BLaER1 treated with 17β-estradiol and CSF1 and Interleukin-3, amounts not matched to agents 10 nM and 100 nM (cell line): ENCODE measurements at regions not wholly inside any gene's neighbourhood (a gene's known extent, or its start where the extent isn't known, plus 50 kb on each side); places are given as distances from the start of the nearest gene placed in this dataset.

Source experiments
- H3K27ac ChIP-seq, 11 experiments: shearing (Covaris generic); formaldehyde crosslinking; 2 replicates each; pipeline ENCODE4 v1.8.1; 2022
- H3K27me3 ChIP-seq, 11 experiments: shearing (Covaris generic); formaldehyde crosslinking; 2 replicates each; pipeline ENCODE4 v1.8.1; 2022
- H3K36me3 ChIP-seq, 11 experiments: shearing (Covaris generic); formaldehyde crosslinking; 2 replicates each; pipeline ENCODE4 v1.8.1; 2022
- H3K4me1 ChIP-seq, 10 experiments: shearing (Covaris generic); formaldehyde crosslinking; 2 replicates each; pipeline ENCODE4 v1.8.1; 2022
- H3K4me2 ChIP-seq, 11 experiments: shearing (Covaris generic); formaldehyde crosslinking; 2 replicates each; pipeline ENCODE4 v1.8.1; 2022
- H3K4me3 ChIP-seq, 10 experiments: shearing (Covaris generic); formaldehyde crosslinking; 2 replicates each; pipeline ENCODE4 v1.8.1; 2022
- H3K9ac ChIP-seq, 11 experiments: shearing (Covaris generic); formaldehyde crosslinking; 2 replicates each; pipeline ENCODE4 v1.8.1; 2022
- H3K9me3 ChIP-seq, 11 experiments: shearing (Covaris generic); formaldehyde crosslinking; replicated peaks in 1 of 11; 2 replicates each; pipeline ENCODE4 v1.8.1; 2022
- H4K20me1 ChIP-seq, 11 experiments: shearing (Covaris generic); formaldehyde crosslinking; 2 replicates each; pipeline ENCODE4 v1.8.1; 2022
- Cebpa-rat ChIP-seq, 11 experiments: shearing (Covaris generic); IDR thresholded peaks; 2 replicates each; pipeline ENCODE4 v1.8.1; 2022

GRCh38 chr9:16155878-16156277, 603.0 kb downstream of the CCDC171 start:
- H3K36me3 ChIP-seq = no peaks in the 10 kb centered on the region
- H3K4me1 ChIP-seq = peaks cover 0 to 10% (median 1%) of the 10 kb centered on the region in 10 experiments; a peak in 5 of 20 replicates
- peaks cover 0 to 7% (median 0%) of the 10 kb centered on the region in 11 experiments; a peak in 4 of 22 replicates for H3K27me3 ChIP-seq
- no peak overlapping the region for H3K4me3 ChIP-seq
- no peak for TF ChIP-seq Cebpa-rat (IDR thresholded peaks at IDR 0.05)
- no peak overlapping the region for H3K9ac ChIP-seq
- H4K20me1 ChIP-seq = no peaks in the 10 kb centered on the region
- H3K9me3 ChIP-seq = peaks cover 0 to 6% (median 0%) of the 10 kb centered on the region in 11 experiments; a peak in 2 of 22 replicates
- H3K27ac ChIP-seq = no peak overlapping the region
- H3K4me2 ChIP-seq = no peak overlapping the region

DNA sequence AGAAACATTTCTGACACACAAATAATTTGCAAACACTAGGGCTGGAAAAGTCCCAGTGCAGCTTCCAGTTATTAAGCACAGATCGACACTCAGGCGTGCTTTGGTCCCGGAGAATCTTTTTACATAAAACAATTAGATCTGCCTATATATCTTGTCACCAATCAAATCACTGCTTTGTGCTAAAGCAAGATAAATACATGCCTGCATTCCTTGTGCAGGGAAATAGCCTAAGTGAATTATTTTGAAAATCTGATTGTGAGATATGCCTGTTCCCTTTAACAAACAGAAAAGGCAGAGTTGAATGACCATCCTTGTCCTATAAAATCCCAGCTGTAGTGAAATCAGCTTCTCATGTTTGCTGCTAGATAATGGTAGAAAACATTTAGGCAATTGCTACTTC, 604.4 kb downstream of the CCDC171 start:
- no peak overlapping the region for H3K27ac ChIP-seq
- no peaks in the 10 kb centered on the region for H3K36me3 ChIP-seq
- no peak overlapping the region for H3K4me2 ChIP-seq
- H3K4me3 ChIP-seq = no peak overlapping the region
- peaks cover 0 to 7% (median 0%) of the 10 kb centered on the region in 11 experiments; a peak in 4 of 22 replicates for H3K27me3 ChIP-seq
- peaks cover 0 to 6% (median 0%) of the 10 kb centered on the region in 11 experiments; a peak in 2 of 22 replicates for H3K9me3 ChIP-seq
- no peak overlapping the region for H3K9ac ChIP-seq
- no peaks in the 10 kb centered on the region for H4K20me1 ChIP-seq
- H3K4me1 ChIP-seq = no peaks in the 10 kb centered on the region
- no peak for TF ChIP-seq Cebpa-rat (IDR thresholded peaks at IDR 0.05)

DNA sequence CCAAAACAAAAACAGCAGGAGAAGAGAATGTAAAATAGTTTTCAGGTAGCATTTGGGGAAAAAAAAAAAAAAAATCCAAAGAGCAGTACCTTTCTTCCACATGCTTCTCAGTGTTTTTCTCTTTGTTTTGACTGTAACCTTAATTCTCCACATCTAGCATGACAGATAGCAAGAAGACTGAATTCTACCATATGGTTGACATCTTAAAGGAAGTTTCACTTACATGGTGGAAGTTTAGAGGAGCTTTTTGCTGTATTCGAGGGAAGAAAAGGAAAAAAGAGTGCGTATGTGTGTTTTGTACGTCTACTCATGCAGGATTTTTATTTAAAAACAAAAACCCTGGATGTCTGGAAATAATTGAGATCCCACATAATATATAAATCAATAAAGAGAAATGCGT, 604.8 kb downstream of the CCDC171 start:
- H3K27ac ChIP-seq = no peak overlapping the region
- TF ChIP-seq Cebpa-rat (IDR thresholded peaks at IDR 0.05) = no peak
- no peak overlapping the region for H3K4me3 ChIP-seq
- no peak overlapping the region for H3K4me2 ChIP-seq
- peaks cover 0 to 7% (median 0%) of the 10 kb centered on the region in 11 experiments; a peak in 4 of 22 replicates for H3K27me3 ChIP-seq
- H3K9me3 ChIP-seq = peaks cover 0 to 6% (median 0%) of the 10 kb centered on the region in 11 experiments; a peak in 2 of 22 replicates
- no peaks in the 10 kb centered on the region for H4K20me1 ChIP-seq
- H3K4me1 ChIP-seq = no peaks in the 10 kb centered on the region
- H3K9ac ChIP-seq = no peak overlapping the region
- H3K36me3 ChIP-seq = no peaks in the 10 kb centered on the region

GRCh38 chr9:16158093-16158492, 605.2 kb downstream of the CCDC171 start:
- no peak overlapping the region for H3K9ac ChIP-seq
- H3K4me1 ChIP-seq = no peaks in the 10 kb centered on the region
- H3K36me3 ChIP-seq = no peaks in the 10 kb centered on the region
- H3K4me3 ChIP-seq = no peak overlapping the region
- H3K27me3 ChIP-seq = peaks cover 0 to 7% (median 0%) of the 10 kb centered on the region in 11 experiments; a peak in 4 of 22 replicates
- no peak overlapping the region for H3K27ac ChIP-seq
- no peaks in the 10 kb centered on the region for H4K20me1 ChIP-seq
- no peak for TF ChIP-seq Cebpa-rat (IDR thresholded peaks at IDR 0.05)
- no peak overlapping the region for H3K4me2 ChIP-seq
- peaks cover 0 to 6% (median 0%) of the 10 kb centered on the region in 11 experiments; a peak in 2 of 22 replicates for H3K9me3 ChIP-seq

DNA sequence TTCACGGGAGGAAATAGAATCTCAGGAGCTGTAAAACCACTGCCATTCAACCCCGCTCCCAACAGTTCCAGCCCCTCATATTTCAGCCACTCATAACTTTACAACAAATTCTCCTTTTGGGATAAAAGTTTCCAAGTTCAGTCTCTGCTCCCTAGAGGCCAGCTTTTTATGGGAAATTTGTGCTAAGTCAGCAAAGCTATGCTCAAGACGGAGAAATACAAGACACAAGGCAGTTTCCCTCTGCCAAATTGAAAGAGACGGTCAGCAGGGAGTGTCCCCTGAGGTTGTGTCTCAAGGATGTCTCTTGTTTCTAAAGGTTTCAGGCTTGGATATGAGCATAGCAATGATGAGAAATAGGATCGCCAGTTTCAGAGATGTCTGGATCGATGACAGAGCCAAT, 608.6 kb downstream of the CCDC171 start:
- TF ChIP-seq Cebpa-rat (IDR thresholded peaks at IDR 0.05) = no peak
- Histone ChIP-seq H3K9me3 (0 out of 22 replicates have a peak, but pooled peaks cover 0 to 2% (median 0%) of the 10 kb centered on the region in 11 experiments), H3K9ac (no peak overlapping the region), H3K4me1 (no peaks in the 10 kb centered on the region), H3K4me2 (no peak overlapping the region), H3K36me3 (no peaks in the 10 kb centered on the region), H3K27ac (no peak overlapping the region), H3K27me3 (no peaks in the 10 kb centered on the region), H3K4me3 (no peak overlapping the region), H4K20me1 (no peaks in the 10 kb centered on the region)

GRCh38 chr9:16170119-16170518, 617.3 kb downstream of the CCDC171 start:
- no peaks in the 10 kb centered on the region for H3K4me1 ChIP-seq
- no peak overlapping the region for H3K9ac ChIP-seq
- H3K27ac ChIP-seq = no peak overlapping the region
- no peak overlapping the region for H3K4me3 ChIP-seq
- no peaks in the 10 kb centered on the region for H3K9me3 ChIP-seq
- no peaks in the 10 kb centered on the region for H3K36me3 ChIP-seq
- no peaks in the 10 kb centered on the region for H4K20me1 ChIP-seq
- H3K4me2 ChIP-seq = no peak overlapping the region
- no peak for TF ChIP-seq Cebpa-rat (IDR thresholded peaks at IDR 0.05)
- H3K27me3 ChIP-seq = no peaks in the 10 kb centered on the region; a peak in 1 of 22 replicates

- no peaks in the 10 kb centered on the region for H3K4me1 ChIP-seq
- no peaks in the 10 kb centered on the region for H3K36me3 ChIP-seq
- no peak overlapping the region for H3K4me3 ChIP-seq
- H3K9ac ChIP-seq = no peak overlapping the region
- no peaks in the 10 kb centered on the region for H4K20me1 ChIP-seq
- no peak for TF ChIP-seq Cebpa-rat (IDR thresholded peaks at IDR 0.05)
- H3K27ac ChIP-seq = no peak overlapping the region
- H3K9me3 ChIP-seq = no peaks in the 10 kb centered on the region
- H3K4me2 ChIP-seq = no peak overlapping the region
- H3K27me3 ChIP-seq = no peaks in the 10 kb centered on the region; a peak in 1 of 22 replicates
Observed at GRCh38 chr9:16171911-16172310, 619.1 kb downstream of the CCDC171 start.

GRCh38 chr9:16172796-16173195, 620.0 kb downstream of the CCDC171 start:
- no peaks in the 10 kb centered on the region; a peak in 1 of 22 replicates for H3K27me3 ChIP-seq
- H3K27ac ChIP-seq = no peak overlapping the region
- H4K20me1 ChIP-seq = no peaks in the 10 kb centered on the region
- H3K4me1 ChIP-seq = no peaks in the 10 kb centered on the region
- H3K9me3 ChIP-seq = no peaks in the 10 kb centered on the region
- TF ChIP-seq Cebpa-rat (IDR thresholded peaks at IDR 0.05) = no peak
- no peak overlapping the region for H3K4me2 ChIP-seq
- no peak overlapping the region for H3K4me3 ChIP-seq
- H3K36me3 ChIP-seq = no peaks in the 10 kb centered on the region
- H3K9ac ChIP-seq = no peak overlapping the region

DNA sequence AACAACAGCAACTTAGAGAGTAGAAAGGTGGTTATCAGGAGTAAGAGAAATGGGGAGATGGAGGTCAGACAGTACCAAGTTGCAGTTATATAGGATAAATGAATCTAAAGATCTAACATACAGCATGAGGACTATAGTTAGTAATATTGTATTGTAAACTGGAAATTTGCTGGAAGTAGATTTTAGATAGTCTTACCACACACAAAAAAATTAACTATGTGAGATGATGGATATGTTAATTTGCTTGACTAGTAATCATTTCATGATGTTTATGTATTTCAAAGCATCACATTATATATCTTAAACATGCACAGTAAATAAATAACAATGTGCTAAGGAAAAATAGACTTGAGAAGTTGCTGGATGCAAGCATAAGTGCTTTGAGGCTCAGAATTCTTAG, 622.1 kb downstream of the CCDC171 start:
- Histone ChIP-seq H3K27ac (no peak overlapping the region), H3K4me2 (no peak overlapping the region), H3K36me3 (no peaks in the 10 kb centered on the region), H3K4me3 (no peak overlapping the region), H4K20me1 (no peaks in the 10 kb centered on the region), H3K9me3 (peaks cover 0 to 8% (median 0%) of the 10 kb centered on the region in 11 experiments; a peak in 4 of 22 replicates), H3K9ac (no peak overlapping the region), H3K4me1 (no peaks in the 10 kb centered on the region), H3K27me3 (no peaks in the 10 kb centered on the region)
- no peak for TF ChIP-seq Cebpa-rat (IDR thresholded peaks at IDR 0.05)

- TF ChIP-seq Cebpa-rat (IDR thresholded peaks at IDR 0.05) = no peak
- Histone ChIP-seq H3K9me3 (peaks cover 0 to 8% (median 0%) of the 10 kb centered on the region in 11 experiments; a peak in 4 of 22 replicates), H3K27me3 (no peaks in the 10 kb centered on the region), H3K4me3 (no peak overlapping the region), H3K4me1 (no peaks in the 10 kb centered on the region), H3K27ac (no peak overlapping the region), H3K9ac (no peak overlapping the region), H4K20me1 (no peaks in the 10 kb centered on the region), H3K36me3 (no peaks in the 10 kb centered on the region), H3K4me2 (no peak overlapping the region)
Observed at GRCh38 chr9:16175461-16175860, 622.6 kb downstream of the CCDC171 start.
